Hepatic stellate cell (primary cell): ENCODE measurements at regions not wholly inside any gene's neighbourhood (a gene's known extent, or its start where the extent isn't known, plus 50 kb on each side); places are given as distances from the start of the nearest gene placed in this dataset.
"Not testable (repeated sequence)": the region's sequence is repeated elsewhere in the genome, so short reads cannot be mapped to it uniquely, and the experiment has no call there.

Experiments
- DNase-seq: peaks from one replicate; pipeline ENCODE4 v3.0.0; 2011; ENCODE audit warnings: low spot score

DNA sequence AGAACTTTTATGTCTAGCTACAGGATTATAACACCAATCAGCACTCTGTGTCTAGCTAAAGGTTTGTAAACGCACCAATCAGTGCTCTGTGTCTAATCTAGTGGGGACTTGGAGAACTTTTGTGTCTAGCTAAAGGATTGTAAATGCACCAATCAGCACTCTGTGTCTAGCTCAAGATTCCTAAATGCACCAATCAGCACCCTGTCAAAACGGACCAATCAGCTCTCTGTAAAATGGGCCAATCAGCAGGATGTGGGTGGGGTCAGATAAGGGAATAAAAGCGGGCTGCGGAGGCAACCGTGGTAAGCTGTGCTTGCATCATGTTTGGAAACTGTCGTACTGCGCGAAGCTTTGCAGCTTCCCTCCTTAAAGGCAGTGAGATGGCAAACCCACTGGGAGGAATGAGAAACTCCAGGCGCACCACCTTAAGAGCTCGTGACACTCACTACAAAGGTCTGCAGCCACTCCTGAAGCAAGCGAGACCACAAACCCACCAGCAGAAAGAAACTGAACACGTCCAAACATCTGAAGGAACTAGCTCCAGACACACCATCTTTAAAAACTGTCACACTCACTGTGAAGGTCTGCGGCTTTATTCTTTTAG lies 112.1 kb upstream of the DUSP22 start:
- DNase-seq = not testable (repeated sequence)

DNA sequence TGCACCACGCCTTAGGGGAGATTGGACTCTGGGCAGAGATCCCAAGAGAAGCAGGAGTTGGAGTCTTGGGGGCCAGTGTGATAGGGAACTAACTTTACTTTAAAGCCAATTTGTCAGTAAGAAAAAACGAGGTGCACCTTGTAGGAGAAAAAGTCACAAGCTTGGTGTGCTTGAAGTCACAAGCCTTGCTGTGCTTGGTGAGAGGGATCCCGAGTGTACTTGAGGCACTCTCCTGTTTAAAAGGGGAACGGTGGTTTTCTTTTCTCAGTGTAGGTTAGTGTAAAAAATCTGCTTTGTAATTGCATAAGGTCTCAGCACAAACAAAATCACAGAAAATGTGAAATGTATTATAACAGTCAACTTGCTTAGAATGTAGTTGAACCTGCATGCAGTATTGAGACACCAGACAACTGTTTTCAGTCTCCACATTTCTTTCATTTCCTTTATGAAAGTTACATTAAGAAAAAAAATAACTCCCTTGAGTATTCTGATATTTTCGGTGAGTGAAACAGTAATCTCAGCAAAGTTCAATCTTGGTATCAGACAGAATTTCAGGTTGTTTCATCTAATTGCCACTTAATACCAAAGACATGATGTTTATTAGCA lies 111.1 kb upstream of the DUSP22 start:
- DNase-seq = no peak

DNA sequence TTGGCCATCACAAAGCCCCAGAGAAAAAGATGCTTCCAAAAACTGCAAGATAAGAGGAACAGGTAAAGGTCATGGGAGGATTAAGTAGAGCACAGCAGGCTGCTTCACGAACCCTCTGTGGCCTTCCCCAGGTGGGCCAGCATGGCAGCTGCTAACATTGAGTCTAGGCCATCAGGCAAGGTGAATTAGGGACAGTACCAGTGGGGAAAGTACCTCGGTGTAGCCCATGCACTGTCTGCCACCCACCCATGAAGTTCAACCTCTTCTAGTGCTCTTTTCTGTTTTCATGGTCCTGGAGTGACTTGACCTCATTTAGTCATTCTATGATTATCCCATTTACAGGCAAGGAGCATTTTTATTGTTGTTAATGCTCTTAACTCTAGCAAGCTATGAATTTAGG lies 108.6 kb upstream of the DUSP22 start:
- no peak for DNase-seq

DNA sequence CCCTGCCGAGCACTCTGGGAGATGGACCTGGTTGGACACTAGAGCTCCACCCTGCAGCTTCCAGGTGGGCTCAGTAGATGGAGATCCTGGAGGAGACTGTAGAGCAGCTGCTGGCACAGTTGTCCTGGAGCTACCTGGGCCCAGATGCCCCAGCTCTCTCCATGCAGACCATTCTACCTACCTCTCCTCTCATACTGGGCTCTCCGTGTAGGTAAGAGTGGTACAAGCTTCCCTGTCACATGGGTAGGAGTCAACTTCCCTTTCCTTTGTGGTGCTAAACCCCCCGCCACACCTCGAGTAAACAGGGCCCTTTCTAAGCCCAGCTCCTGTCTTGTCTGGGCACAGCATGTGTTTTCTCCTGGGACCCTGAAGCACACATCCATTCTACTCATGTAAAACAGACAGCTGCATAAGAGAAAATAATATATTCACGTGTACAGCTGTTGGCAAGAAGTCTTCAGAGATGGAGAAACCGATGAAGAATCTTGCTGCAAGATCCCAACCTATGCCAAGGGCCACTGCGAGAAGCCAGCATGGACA lies 108.1 kb upstream of the DUSP22 start:
- DNase-seq = no peak

DNA sequence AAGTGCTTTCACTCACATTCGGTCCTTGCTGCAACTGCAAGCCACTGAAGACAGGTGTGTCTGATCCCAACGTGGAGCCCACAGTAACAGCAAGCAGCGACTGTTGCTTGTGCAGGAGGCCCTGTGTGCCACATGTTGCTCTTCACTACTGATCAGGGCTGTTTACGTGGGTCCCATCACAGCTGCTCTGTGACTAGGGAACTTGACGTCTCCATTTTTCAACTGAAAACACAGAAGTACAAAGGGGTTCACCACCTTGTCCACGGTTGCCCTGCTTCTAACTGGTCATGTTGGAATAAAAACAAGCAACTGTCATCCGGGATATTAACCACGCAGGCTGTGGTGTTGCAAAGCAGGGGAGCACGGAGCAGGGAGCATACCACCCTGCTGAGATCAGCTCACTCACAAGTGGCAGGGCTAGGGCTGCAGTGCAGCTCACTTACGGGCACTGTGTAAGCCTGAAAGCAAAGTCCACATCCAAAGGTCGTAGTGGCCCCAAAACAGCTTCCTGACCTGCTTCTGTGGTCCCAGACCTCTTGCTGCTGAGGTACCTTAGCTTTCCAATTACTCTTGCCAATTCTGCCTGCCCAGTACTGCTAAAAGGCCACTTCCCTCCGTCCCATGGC lies 105.8 kb upstream of the DUSP22 start:
- no peak for DNase-seq

DNA sequence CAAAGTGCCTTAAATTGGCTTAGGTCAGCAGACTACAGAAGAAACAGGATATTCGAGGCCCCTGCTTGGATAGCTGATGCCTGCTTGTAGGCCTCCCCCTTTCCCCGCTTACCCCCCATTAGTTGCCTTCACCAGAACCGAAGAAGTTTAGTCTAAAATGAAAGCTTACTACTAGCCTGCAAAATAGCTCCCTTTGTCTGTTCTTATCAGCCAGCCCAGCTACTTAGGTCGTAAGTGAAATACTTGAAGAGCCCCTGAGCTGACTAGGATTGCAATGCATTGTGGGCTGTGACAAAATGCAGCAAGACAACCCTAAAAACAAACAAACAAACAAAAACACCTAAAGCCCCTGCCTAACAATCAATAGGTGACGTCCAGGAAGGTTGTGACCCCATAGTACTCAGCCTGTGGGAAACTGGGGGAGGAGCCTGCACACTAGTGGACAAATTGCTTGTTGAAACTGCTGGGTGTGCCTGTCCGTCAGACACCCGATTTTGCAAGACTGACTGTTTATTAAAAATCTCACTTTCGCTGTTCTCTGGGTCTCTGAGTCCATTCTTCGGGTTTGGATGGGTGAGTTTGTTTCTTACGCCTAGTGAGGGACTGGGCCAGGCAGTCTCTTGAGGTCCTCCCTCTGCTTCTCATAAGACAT lies 105.0 kb upstream of the DUSP22 start:
- DNase-seq = no peak

DNA sequence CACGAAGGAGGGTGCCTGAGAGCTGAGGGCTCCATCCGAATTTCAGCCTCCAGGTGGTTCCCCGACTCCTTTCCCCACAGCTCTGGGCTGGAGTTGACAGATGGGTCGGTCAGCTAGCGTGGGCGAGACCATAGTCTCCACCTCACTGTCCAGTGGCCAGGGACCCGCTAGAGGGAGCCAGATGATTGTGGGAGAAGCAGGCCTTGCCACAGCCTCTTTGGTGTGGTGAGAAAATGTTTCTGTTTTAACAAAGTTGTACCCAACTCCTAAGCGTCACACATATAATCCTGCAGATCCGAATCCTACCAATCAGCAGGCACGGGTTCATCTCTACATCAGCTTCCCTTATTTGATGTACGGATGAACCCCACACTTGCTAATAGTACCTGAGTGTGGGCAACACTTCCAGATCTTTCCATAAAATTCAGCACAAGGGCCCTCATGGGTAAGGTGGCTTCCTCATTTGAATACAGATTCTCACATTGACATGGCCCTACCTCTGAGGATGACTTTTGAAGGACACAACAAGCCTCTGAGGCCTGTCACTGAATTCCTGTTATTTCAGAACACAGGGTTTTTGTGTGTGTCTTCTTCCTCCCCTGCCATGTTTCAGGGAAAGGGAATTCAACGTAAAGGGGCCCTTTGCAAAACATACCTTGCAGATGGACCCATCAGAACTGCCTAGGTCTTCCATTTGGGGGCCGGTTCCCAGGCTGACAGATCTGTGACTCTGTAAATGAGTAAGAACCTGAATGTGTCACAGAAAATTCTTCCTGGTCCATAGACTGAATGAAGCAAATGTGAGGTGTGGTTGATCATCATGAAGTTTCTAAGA lies 103.2 kb upstream of the DUSP22 start:
- peak; percentile 87 for DNase-seq

DNA sequence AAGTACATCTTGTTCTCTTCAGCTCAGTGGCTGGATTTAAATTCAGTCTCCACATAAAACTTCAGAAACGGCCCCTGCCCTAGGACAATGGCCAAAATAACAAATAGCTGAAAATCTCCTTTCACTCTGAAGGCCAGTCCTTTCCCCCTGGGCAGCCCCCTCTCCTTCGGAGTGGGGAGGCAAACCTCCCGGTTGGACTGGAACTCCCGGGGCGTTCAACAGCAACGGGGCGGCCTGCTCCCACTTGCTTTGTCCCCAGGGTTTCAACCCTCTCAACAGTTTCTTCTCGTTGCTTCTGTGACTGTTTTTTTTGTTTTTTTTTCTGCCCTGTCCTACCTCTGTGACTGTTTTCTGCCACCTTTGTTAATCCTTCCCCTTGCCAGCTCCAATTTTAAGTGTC lies 102.6 kb upstream of the DUSP22 start:
- no peak for DNase-seq

DNA sequence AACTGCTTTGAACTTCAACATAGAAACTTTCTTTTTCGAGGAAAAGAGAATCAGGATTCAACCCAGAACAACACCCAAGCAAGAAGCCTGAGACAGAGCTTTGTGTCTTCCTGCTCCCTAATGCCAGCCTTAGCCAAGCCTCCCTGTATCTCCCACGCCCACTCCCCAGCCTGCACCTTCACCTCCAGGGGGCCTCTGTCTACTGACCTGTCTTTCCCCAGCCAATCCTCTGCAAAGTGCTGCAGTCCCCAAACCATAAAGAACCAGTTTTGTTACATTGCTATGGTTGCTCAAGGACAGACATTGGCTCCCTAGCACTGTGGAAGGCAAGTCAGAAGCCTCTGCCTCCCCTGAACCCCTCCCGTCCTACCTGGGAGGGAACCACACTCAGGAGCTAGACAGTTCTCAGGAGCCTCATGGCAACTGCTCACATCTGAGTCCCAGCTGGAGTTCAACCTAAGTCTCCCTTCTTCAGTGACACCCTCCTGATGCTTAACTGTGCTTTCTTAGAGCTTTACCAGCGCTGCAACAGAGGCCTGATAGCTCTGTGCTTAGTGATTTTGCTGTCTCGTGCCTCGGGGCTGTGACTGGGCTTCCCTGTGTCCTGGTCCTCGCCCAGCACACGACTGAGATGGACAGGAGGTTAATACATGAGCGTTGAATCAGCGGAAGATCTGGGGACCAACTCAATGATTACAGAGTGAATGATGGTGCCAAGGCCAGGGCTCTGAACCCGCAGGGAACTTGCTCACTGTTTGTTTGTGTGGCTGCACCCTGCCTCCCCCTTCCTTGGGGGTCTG lies 101.5 kb upstream of the DUSP22 start:
- DNase-seq = no peak

DNA sequence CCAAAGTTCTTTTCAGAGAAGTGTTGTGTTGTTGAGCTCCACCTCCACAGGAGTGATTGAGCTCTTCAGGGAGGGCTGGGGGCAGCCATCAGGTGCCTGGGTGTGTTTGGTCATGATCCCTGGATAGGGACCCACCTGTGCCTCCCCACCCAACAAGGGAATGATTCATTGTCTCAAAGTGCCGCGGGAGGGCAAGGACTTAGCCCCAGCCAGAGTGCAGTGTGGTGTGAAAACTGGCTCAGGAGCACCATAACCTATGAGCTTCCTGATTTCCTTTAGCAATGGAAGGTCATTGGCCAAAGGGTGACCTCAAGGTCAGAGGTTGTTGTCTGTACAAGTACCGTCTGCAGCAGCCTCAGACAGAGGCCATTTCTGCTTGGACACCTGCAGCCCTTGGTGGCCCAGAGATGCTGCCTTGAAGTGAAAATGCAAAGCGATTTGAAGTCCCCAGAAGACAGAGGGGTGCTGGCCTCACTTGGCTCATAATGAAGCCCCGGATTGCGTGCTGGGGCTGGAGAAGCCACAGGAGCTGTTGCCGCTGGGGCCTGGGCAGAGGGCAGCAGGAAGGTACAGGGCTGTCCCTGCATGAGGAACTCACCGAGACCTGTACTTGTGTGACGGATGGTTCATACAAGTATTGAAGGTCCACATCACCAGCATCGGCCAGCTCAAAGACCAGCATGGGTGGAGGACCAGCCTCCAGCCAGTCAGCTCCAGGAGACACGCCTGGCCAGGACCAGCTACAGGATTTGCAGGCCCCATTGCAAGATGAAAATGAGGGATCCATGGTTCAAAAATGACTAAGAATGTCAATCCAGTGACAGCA lies 100.6 kb upstream of the DUSP22 start:
- DNase-seq = no peak

DNA sequence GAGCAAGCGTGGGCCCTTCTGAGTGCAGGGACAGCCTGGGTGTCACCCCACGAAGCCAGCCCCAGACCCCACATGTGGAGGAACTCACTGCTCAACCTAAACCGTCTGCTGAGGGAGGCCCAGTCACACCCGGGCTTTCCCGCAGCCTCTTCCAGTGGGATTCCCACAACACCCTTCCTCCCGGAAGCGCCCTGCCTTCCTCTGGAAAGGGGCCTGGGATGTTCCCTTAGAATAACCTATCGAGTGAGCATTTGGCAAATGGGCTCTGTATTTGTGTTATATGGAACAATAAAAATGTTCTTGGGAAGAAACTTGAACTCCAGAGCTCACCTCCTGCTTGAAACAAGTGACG lies 100.0 kb upstream of the DUSP22 start:
- no peak for DNase-seq

DNA sequence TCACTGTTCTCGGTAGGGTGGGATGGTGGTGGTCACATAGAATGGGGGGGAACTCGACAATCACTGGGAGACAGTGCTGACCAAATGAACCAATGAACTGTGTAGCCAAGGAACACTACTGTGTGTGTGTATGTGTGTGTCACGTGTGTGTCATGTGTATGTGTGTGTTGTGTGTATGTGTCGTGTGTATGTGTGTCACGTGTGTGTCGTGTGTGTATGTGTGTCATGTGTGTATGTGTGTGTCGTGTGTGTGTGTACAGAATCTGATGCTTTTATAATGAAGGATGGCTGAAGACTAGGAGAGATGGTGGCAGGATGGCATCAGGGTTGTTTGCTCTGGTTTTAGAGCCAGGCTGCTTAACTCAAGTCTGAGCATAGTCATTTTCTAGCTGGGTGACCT lies 99.1 kb upstream of the DUSP22 start:
- DNase-seq = no peak

DNA sequence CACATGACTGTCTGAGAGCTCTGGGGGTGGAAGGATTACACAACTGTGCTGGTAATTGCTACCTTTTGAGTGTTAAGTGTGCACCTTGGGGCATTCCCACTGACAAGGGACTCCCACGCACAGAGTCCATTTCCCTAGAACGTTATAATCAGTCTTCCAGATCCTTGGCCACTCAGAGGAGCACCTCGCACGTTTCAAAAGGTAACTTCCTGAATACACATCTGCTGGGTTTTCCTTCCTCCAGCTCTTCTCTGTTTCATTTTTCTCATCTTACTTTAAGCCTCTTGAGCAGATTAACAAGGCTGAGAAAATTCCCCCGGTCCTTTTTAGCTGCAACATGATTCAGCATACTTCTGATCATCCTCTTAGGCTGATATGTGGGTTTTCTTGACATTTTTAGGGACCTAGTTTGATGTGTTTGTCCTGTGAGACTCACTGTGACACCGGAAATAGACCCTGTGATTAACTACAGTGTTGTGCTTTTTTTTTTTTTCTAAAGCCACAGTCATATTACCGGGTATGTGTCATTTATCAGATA lies 98.4 kb upstream of the DUSP22 start:
- no peak for DNase-seq

DNA sequence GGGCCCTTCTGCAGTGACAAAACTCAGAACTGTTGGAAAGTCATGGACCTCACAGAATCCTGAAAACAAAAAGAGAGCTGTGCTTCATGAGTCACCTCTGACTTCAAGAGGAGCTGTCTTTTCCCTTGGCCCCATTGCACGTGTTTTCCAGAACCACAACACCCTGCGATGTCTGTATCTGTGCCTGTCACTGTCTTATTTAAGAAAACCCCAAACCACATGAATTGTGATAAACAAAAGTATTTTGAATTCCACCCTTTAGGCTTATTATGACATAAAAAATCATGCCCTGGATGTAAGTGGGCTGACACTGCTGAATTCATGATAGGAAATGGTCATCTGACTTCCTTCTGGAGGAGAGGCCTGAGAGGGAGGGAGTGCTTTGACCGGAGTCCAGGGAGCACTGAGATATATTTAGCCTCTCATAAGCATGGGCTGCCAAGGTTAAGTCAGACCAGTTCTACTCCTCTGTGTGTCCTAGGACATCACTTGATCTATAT lies 96.4 kb upstream of the DUSP22 start:
- DNase-seq = no peak

DNA sequence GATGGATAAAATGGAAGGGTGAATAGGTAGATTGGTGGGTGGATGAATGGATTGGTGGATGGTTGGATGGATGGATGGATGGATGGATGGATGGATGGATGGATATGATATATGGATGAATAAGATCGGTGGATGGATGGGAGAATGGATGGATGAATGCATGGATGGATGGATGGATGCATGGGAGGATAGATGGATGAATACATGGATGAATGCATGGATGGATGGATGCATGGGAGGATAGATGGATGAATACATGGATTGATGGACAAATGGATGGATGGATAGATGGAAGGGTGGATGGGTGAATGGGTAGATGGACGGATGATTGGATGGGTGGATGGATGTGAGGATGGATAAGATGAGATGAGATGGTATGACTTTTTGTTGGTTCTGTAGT lies 95.7 kb upstream of the DUSP22 start:
- no peak for DNase-seq

DNA sequence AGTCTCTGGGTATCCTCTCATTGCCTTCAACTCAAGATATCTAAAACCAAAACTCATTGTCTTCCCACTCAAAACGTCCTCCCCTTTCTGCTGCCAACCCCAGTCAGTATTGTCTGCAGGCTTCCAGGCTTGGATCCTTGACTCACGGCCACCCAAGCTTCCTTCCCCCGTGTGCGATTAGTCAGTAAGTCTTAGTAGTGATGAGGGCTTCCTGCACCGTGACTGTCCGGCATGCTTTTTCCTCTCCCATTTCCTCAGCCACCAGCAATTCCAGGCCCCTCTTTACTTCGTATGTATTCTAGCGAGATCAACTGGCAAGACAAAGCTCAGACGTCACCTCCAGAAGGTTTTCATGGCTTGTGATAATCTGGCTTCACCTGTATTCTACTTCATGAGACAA lies 88.6 kb upstream of the DUSP22 start:
- DNase-seq = no peak

DNA sequence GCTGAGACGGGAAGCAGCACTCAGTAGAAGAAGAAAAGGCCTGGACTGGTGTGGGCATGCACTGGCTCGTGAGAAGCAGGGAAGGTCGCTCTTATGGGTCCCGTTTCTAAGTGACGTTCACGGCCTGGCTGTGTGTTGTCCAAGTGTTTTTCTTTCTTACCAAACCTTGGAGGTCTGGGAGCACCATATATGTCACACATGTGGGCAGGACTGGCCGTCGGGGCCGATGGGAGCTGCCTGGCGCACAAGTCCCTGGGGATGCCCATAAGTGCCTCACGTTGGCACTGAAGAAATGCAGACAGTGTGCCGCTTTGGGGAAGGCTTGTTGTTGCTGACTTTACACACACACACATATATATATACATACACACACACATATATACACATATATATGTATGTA lies 86.0 kb upstream of the DUSP22 start:
- DNase-seq = no peak

DNA sequence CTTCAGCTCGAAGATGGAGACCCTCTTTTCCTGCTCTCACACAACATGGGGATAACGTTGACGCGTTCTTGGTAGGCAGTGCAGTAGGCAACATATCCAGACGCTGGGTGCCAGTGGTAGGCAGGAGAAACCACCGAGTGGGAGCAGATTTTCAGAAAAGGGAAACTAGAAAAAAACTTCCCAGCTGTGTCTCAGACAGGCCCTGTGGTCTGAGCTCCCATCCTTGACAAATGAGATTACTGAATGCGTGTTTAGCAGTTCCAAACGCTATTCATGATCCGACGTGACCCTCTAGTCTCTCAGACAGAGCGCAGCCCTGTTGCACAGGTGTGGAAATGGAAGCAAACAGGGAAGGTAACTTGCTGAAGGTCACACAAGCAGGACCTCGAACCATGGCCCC lies 83.9 kb upstream of the DUSP22 start:
- no peak for DNase-seq

DNA sequence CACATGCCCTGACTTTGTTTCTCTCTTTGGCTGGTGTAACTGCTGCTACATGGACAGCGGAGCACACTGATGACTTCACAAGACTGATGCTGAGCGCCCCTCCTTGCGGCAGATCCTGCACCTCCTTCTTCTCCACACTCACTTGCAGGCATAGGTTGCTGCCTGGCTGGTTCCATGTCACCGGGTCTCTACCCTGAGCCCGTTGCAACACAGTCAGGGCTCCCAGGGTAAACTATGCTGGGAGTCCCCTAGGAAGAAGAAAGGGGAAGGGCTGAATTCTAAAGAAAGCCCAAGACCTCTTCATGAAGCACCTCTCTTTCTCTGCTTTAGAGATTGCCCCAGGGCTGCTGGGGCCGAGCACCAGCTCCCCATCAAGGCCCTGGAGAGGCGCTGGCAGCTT lies 83.3 kb upstream of the DUSP22 start:
- no peak for DNase-seq

DNA sequence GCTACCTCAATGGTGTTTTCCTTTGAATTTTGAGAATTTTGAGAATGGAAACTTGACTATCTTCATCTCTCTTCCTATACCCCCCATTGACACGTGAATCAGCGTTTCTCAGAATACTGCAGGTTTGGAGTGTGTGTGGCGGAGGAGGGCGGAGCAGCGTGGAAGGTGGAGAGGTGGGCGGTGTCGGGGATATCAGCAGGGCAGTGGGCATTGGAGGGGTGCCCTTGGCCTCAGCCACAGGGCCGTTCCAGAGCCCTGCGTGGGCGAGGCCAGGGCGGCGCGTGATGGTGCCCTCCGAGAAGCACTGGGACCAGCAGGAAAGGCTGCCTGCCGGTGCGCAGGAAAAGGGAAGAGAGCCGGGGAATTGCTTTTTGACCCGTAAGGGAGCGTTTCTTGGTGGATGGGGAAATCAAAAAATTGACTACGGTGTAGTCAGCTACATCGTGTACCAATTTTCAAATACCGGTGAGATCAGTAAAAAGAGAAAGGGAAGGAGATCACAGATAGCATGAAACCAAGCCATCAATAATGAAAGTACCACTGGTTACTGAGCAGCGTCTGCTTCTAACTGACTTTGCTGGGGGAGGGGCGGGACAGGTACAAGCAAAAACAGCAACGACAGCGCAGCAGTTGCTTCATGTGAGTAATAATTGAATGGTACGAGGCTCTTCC lies 82.7 kb upstream of the DUSP22 start:
- no peak for DNase-seq
